ENCODE measurements at regions not wholly inside any gene's neighbourhood (a gene's known extent, or its start where the extent isn't known, plus 50 kb on each side); places are given as distances from the start of the nearest gene placed in this dataset.

GRCh38 chr3:79870313-79870620, 102.5 kb upstream of the ROBO1 start:
- TF ChIP-seq CHD1 (IDR thresholded peaks at IDR 0.05; ENCODE audit: low read length) (no peak), ZKSCAN8 (CRISPR knock-in tag; IDR thresholded peaks at IDR 0.05) (no peak), ZNF274 (IDR thresholded peaks at IDR 0.05; ENCODE audit: borderline replicate concordance, low read depth, low read length) (no peak), RNF2 (IDR thresholded peaks at IDR 0.05) (no peak), ARNT (IDR thresholded peaks at IDR 0.05) (no peak), CHD2 (IDR thresholded peaks at IDR 0.05; ENCODE audit: low read depth, low read length) (no peak), YY1 (IDR thresholded peaks at IDR 0.05; ENCODE audit: borderline replicate concordance in 1 of 3, control insufficient read depth in 1 of 3, extremely low read depth in 1 of 3, insufficient read depth in 3 of 3, insufficient read length in 1 of 3, insufficient replicate concordance in 2 of 3, low read depth in 1 of 3, low read length in 2 of 3) (no peak)

Measured in K562 (cell line).